ENCODE measurements at regions not wholly inside any gene's neighbourhood (a gene's known extent, or its start where the extent isn't known, plus 50 kb on each side); places are given as distances from the start of the nearest gene placed in this dataset.

- no peak for TF ChIP-seq CTCF (IDR thresholded peaks at IDR 0.05 in 4 of 5, conservative IDR thresholded peaks at IDR 0.05 in 1 of 5)
- TF ChIP-seq POLR2A (IDR thresholded peaks at IDR 0.05): no peak
These were observed 460.7 kb downstream of the ZNF608 start for GRCh38 chr5:124285733-124286132.

All from gastrocnemius medialis (tissue), 4 donors.